CD14-positive monocyte (primary cell): ENCODE measurements at regions not wholly inside any gene's neighbourhood (a gene's known extent, or its start where the extent isn't known, plus 50 kb on each side); places are given as distances from the start of the nearest gene placed in this dataset.

Experiments
- DNase-seq, 3 donors: peaks; one replicate each; pipeline ENCODE4 v3.0.0-alpha.2; 2011 to 2022
- H2AFZ ChIP-seq: 2 replicates; pipeline ENCODE4 v1.6.0; 2012; ENCODE audit warnings: mild to moderate bottlenecking, low read depth, low read length, inconsistent platforms; ENCODE audit not compliant: insufficient read depth, poor library complexity, severe bottlenecking
- H3K27ac ChIP-seq, 2 donors: 1 replicate in 1 of 2; 2 replicates in 1 of 2; pipeline ENCODE4 v1.5.1; 2012 to 2013; ENCODE audit warnings: low read length in 2 of 2, control low read depth in 1 of 2, inconsistent platforms in 1 of 2, low read depth in 1 of 2, mild to moderate bottlenecking in 1 of 2
- H3K27me3 ChIP-seq, 2 donors: one replicate each; pipeline versions ENCODE4 v1.6.0 to v1.6.1; 2011 to 2013; ENCODE audit warnings: low read length in 2 of 2; ENCODE audit not compliant: control insufficient read depth in 2 of 2, insufficient read depth in 2 of 2
- H3K36me3 ChIP-seq, 2 donors: replicated peaks in 1 of 2; 1 replicate in 1 of 2; 2 replicates in 1 of 2; pipeline versions ENCODE4 v1.5.1 to v1.6.1; 2012 to 2013; ENCODE audit warnings: low read length in 2 of 2, control low read depth in 1 of 2, inconsistent platforms in 1 of 2, mild to moderate bottlenecking in 1 of 2; ENCODE audit not compliant: insufficient read depth in 2 of 2, control insufficient read depth in 1 of 2
- H3K4me1 ChIP-seq, 2 donors: 1 replicate in 1 of 2; 2 replicates in 1 of 2; pipeline versions ENCODE4 v1.5.1 to v1.6.1; 2012 to 2013; ENCODE audit warnings: low read length in 2 of 2, control low read depth in 1 of 2, inconsistent platforms in 1 of 2, mild to moderate bottlenecking in 1 of 2, moderate library complexity in 1 of 2; ENCODE audit not compliant: insufficient read depth in 2 of 2, control insufficient read depth in 1 of 2
- H3K4me2 ChIP-seq: replicated peaks from 2 replicates; pipeline ENCODE3; 2012; ENCODE audit warnings: low read length, moderate library complexity, mild to moderate bottlenecking; ENCODE audit not compliant: poor library complexity, severe bottlenecking; ENCODE audit errors: extremely low read depth
- H3K4me3 ChIP-seq, 3 experiments: fragments of 200-600 bp in 1 of 3; sonication (generic) in 1 of 3; replicated peaks in 1 of 3; 1 replicate in 2 of 3; 2 replicates in 1 of 3; pipeline ENCODE4 v1.5.1; 2011 to 2013; ENCODE audit warnings: low read length in 3 of 3, mild to moderate bottlenecking in 3 of 3, control low read depth in 2 of 3, low read depth in 2 of 3, inconsistent platforms in 1 of 3, moderate library complexity in 1 of 3
- H3K79me2 ChIP-seq: 2 replicates; pipeline ENCODE4 v1.6.0; 2012; ENCODE audit warnings: mild to moderate bottlenecking, control low read depth, inconsistent platforms, low read length, moderate library complexity; ENCODE audit not compliant: insufficient read depth
- H3K9ac ChIP-seq: 2 replicates; pipeline ENCODE4 v1.6.0; 2017; ENCODE audit warnings: low read length, mild to moderate bottlenecking; ENCODE audit not compliant: insufficient read depth, poor library complexity, severe bottlenecking
- H3K9me3 ChIP-seq, 2 donors: replicated peaks in 1 of 2; 1 replicate in 1 of 2; 2 replicates in 1 of 2; pipeline versions ENCODE4 v1.5.1 to v1.6.1; 2012 to 2013; ENCODE audit warnings: low read length in 2 of 2, control low read depth in 1 of 2; ENCODE audit not compliant: control insufficient read depth in 1 of 2, insufficient read depth in 1 of 2
- H4K20me1 ChIP-seq: 2 replicates; pipeline ENCODE4 v1.6.0; 2012; ENCODE audit warnings: mild to moderate bottlenecking, low read length, control low read depth, moderate library complexity; ENCODE audit not compliant: insufficient read depth
- H3K27ac Mint-ChIP-seq, 7 donors: one replicate each; pipeline ENCODE4 v1.8.0; 2020; ENCODE audit warnings: mild to moderate bottlenecking in 7 of 7, mixed read lengths in 7 of 7, moderate library complexity in 6 of 7, inconsistent platforms in 2 of 7
- H3K27me3 Mint-ChIP-seq, 3 donors: one replicate each; pipeline ENCODE4 v1.8.0; 2021 to 2022; ENCODE audit warnings: low read depth in 3 of 3, mild to moderate bottlenecking in 3 of 3, mixed read lengths in 3 of 3, moderate library complexity in 3 of 3, inconsistent platforms in 1 of 3
- H3K36me3 Mint-ChIP-seq, 2 donors: one replicate each; pipeline ENCODE4 v1.8.0; 2020; ENCODE audit warnings: mixed read lengths in 2 of 2, inconsistent platforms in 1 of 2, mild to moderate bottlenecking in 1 of 2
- H3K4me1 Mint-ChIP-seq: one replicate; pipeline ENCODE4 v1.8.0; 2020; ENCODE audit warnings: mild to moderate bottlenecking, mixed read lengths
- H3K4me3 Mint-ChIP-seq, 2 donors: one replicate each; pipeline ENCODE4 v1.8.0; 2020; ENCODE audit warnings: mild to moderate bottlenecking in 2 of 2, mixed read lengths in 2 of 2, moderate library complexity in 1 of 2
- H3K9me3 Mint-ChIP-seq, 7 donors: one replicate each; pipeline ENCODE4 v1.8.0; 2020 to 2022; ENCODE audit warnings: mixed read lengths in 7 of 7, mild to moderate bottlenecking in 6 of 7, moderate library complexity in 6 of 7, inconsistent platforms in 2 of 7
- WGBS: methylation state at CpG from one replicate; pipeline ENCODE4 v1.1.5; 2013; ENCODE audit warnings: missing lambda C conversion rate; ENCODE audit not compliant: insufficient coverage; 5-methylcytosine and 5-hydroxymethylcytosine counted together
- intact Hi-C, 2 donors: fragments of 100-400 bp; cut with micrococcal nuclease; formaldehyde crosslinking; loops; one replicate each; pipeline versions ENCODE4 v1.15.0 to v1.15.1; 2023
- TF ChIP-seq, protein P1 (sequence below): fragments of 200-600 bp; IDR thresholded peaks from one replicate; pipeline ENCODE4 v1.8.0; 2022; ENCODE audit warnings: antibody characterized with exemption, mild to moderate bottlenecking

DNA sequence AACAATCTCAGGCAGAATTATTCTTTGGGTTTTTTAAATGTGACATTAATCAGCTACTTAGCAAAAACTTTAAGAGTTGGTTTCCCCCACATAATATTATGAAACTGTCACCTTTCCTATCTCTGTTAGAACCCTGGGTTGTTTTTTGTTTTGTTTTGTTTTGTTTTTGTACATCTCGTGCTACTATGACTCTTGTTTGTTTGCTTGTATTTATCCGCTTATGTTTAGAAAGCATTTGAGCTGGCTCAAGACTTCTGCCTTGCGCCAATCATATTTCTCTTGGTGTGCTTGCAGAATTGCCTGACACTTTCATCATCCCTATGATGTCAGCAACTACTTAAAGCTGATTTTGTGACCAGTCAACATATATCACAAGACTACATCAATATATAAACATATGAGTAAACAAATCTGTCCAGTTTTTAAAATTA lies 116.9 kb downstream of the DCLK3 start:
- Mint-ChIP-seq H3K9me3 (peaks cover 0 to 9% (median 2%) of the 10 kb centered on the region in 7 donors), H3K27ac (no peak overlapping the region), H3K27me3 (peaks cover 1 to 3% (median 3%) of the 10 kb centered on the region in 3 donors), H3K4me3 (no peak overlapping the region), H3K4me1 (no peaks in the 10 kb centered on the region), H3K36me3 (no peaks in the 10 kb centered on the region)
- H3K27ac ChIP-seq: no peak overlapping the region
- H4K20me1 ChIP-seq: no peaks in the 10 kb centered on the region
- DNase-seq: no peak
- no peaks in the 10 kb centered on the region for H3K27me3 ChIP-seq
- intact Hi-C loops: no loop called here
- H3K36me3 ChIP-seq: no peaks in the 10 kb centered on the region
- H3K4me1 ChIP-seq: no peaks in the 10 kb centered on the region
- H3K9ac ChIP-seq: no peak overlapping the region
- 100% methylated on average over 1 of the region's 3 CpGs for WGBS
- TF ChIP-seq, protein P1, sequence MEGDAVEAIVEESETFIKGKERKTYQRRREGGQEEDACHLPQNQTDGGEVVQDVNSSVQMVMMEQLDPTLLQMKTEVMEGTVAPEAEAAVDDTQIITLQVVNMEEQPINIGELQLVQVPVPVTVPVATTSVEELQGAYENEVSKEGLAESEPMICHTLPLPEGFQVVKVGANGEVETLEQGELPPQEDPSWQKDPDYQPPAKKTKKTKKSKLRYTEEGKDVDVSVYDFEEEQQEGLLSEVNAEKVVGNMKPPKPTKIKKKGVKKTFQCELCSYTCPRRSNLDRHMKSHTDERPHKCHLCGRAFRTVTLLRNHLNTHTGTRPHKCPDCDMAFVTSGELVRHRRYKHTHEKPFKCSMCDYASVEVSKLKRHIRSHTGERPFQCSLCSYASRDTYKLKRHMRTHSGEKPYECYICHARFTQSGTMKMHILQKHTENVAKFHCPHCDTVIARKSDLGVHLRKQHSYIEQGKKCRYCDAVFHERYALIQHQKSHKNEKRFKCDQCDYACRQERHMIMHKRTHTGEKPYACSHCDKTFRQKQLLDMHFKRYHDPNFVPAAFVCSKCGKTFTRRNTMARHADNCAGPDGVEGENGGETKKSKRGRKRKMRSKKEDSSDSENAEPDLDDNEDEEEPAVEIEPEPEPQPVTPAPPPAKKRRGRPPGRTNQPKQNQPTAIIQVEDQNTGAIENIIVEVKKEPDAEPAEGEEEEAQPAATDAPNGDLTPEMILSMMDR: no peak
- no peak overlapping the region for H3K4me3 ChIP-seq
- no peak overlapping the region for H3K4me2 ChIP-seq
- H3K9me3 ChIP-seq: no peaks in the 10 kb centered on the region
- no peaks in the 10 kb centered on the region for H3K79me2 ChIP-seq
- H2AFZ ChIP-seq: no peak overlapping the region

DNA sequence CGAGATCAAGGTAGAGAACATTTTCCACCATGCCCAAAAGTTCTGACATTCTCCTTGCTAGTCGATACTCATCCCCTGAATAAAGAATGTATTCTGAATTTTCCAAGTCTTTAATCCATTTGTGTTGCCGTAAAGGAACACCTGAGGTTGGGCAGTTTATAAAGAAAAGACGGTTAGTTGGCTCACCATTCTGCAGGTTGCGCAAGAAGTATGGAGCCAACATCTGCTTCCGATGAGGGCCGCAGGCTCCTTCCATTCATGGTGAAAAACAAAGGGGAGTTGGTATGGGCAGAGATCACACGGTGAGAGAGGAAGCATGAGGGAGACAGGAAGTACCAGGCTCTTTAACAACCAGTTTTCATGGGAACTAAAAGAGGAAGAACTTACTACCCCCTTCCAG lies 121.2 kb downstream of the DCLK3 start:
- no peaks in the 10 kb centered on the region for H3K4me1 ChIP-seq
- Mint-ChIP-seq H3K27me3 (peaks cover 0 to 1% (median 1%) of the 10 kb centered on the region in 3 donors), H3K4me3 (no peak overlapping the region), H3K27ac (no peak overlapping the region), H3K36me3 (no peaks in the 10 kb centered on the region), H3K9me3 (peaks cover 0 to 8% (median 0%) of the 10 kb centered on the region in 7 donors), H3K4me1 (no peaks in the 10 kb centered on the region)
- H3K27ac ChIP-seq: no peak overlapping the region
- H3K4me2 ChIP-seq: no peak overlapping the region
- no peak overlapping the region for H3K9ac ChIP-seq
- no peak overlapping the region for H2AFZ ChIP-seq
- H3K27me3 ChIP-seq: no peaks in the 10 kb centered on the region
- 91% methylated on average over 3 of the region's 8 CpGs for WGBS
- DNase-seq: no peak
- H3K36me3 ChIP-seq: no peaks in the 10 kb centered on the region
- H3K9me3 ChIP-seq: no peaks in the 10 kb centered on the region
- H3K79me2 ChIP-seq: no peaks in the 10 kb centered on the region
- intact Hi-C loops: no loop called here
- no peaks in the 10 kb centered on the region for H4K20me1 ChIP-seq
- TF ChIP-seq, protein P1: no peak
- H3K4me3 ChIP-seq: no peak overlapping the region
